HEK293 (cell line): ENCODE measurements at regions not wholly inside any gene's neighbourhood (a gene's known extent, or its start where the extent isn't known, plus 50 kb on each side); places are given as distances from the start of the nearest gene placed in this dataset.

Source experiments
- CTCF ChIA-PET: fragments of 350-600 bp; formaldehyde crosslinking; extraction: SDS; loops from one replicate; lab custom pipeline; 2021; ENCODE audit warnings: antibody characterized with exemption; lab: Yijun Ruan, JAX
- POLR2A ChIA-PET: fragments of 300-600 bp; formaldehyde crosslinking; extraction: SDS; loops from one replicate; lab custom pipeline; 2020; ENCODE audit warnings: antibody characterized with exemption, inconsistent platforms; lab: Yijun Ruan, JAX
- H3K27ac ChIP-seq: fragments of 200-500 bp; sonication (Bioruptor generic); 2 replicates; pipeline ENCODE4 v1.5.1; 2014; ENCODE audit warnings: low read depth, low read length, control low read depth, inconsistent platforms; ENCODE audit errors: extremely low read depth
- H3K36me3 ChIP-seq, 2 experiments: fragments of 200-500 bp in 1 of 2; sonication (Bioruptor generic) in 1 of 2; 1 replicate in 1 of 2; 2 replicates in 1 of 2; pipeline ENCODE4 v1.5.1; 2014 to 2017; ENCODE audit warnings: inconsistent platforms in 2 of 2, low read length in 2 of 2; ENCODE audit not compliant: control insufficient read depth in 2 of 2, insufficient read depth in 1 of 2
- H3K4me1 ChIP-seq: fragments of 200-500 bp; sonication (Bioruptor generic); 2 replicates; pipeline ENCODE4 v1.5.1; 2014; ENCODE audit warnings: mild to moderate bottlenecking, low read length, inconsistent platforms; ENCODE audit not compliant: control insufficient read depth, insufficient read depth
- H3K4me3 ChIP-seq: 2 replicates; pipeline ENCODE4 v1.5.1; 2011; ENCODE audit warnings: low read depth, mild to moderate bottlenecking, control low read depth, low read length, moderate library complexity
- H3K9me3 ChIP-seq: fragments of 200-500 bp; sonication (Bioruptor generic); 2 replicates; pipeline ENCODE4 v1.5.1; 2014; ENCODE audit warnings: low read depth, low read length, inconsistent platforms; ENCODE audit not compliant: control insufficient read depth, insufficient read depth
- ATF2 ChIP-seq: fragments of 450-650 bp; formaldehyde crosslinking; IDR thresholded peaks from 2 replicates; pipeline ENCODE4 v1.5.1; 2016; ENCODE audit warnings: missing biosample characterization, missing genetic modification characterization, low read depth
- GLIS1 ChIP-seq: fragments of 450-650 bp; formaldehyde crosslinking; IDR thresholded peaks from 2 replicates; pipeline ENCODE4 v1.5.1; 2016; ENCODE audit warnings: missing biosample characterization, missing genetic modification characterization
- HOXA7 ChIP-seq: sonication (generic); formaldehyde crosslinking; IDR thresholded peaks from 2 replicates; pipeline ENCODE4 v1.8.1; 2022; ENCODE audit warnings: missing genetic modification reagents, borderline replicate concordance
- HOXC10 ChIP-seq: sonication (generic); formaldehyde crosslinking; IDR thresholded peaks from 2 replicates; pipeline ENCODE4 v1.8.1; 2023; ENCODE audit warnings: mild to moderate bottlenecking, missing genetic modification reagents
- IKZF3 ChIP-seq: fragments of 450-650 bp; IDR thresholded peaks from 2 replicates; pipeline ENCODE4 v1.5.0; 2018; ENCODE audit warnings: missing biosample characterization, mild to moderate bottlenecking, missing genetic modification characterization, moderate library complexity
- PBX3 ChIP-seq: sonication (generic); formaldehyde crosslinking; IDR thresholded peaks from 2 replicates; pipeline ENCODE4 v1.8.1; 2022; ENCODE audit warnings: mild to moderate bottlenecking, moderate library complexity, missing genetic modification reagents
- PRDM2 ChIP-seq: fragments of 450-650 bp; formaldehyde crosslinking; IDR thresholded peaks from 2 replicates; pipeline ENCODE4 v1.5.1; 2016; ENCODE audit warnings: missing biosample characterization, missing genetic modification characterization, borderline replicate concordance
- SCRT2 ChIP-seq: fragments of 450-650 bp; formaldehyde crosslinking; IDR thresholded peaks from 2 replicates; pipeline ENCODE4 v1.5.1; 2016; ENCODE audit warnings: missing biosample characterization, missing genetic modification characterization
- ZFHX2 ChIP-seq: fragments of 450-650 bp; formaldehyde crosslinking; conservative IDR thresholded peaks from 2 replicates; pipeline ENCODE4 v1.5.1; 2016; ENCODE audit warnings: missing biosample characterization, missing genetic modification characterization
- ZNF155 ChIP-seq: fragments of 450-650 bp; formaldehyde crosslinking; IDR thresholded peaks from 2 replicates; pipeline ENCODE4 v1.5.1; 2016; ENCODE audit warnings: missing biosample characterization, missing genetic modification characterization
- ZNF2 ChIP-seq: fragments of 450-650 bp; formaldehyde crosslinking; IDR thresholded peaks from 2 replicates; pipeline ENCODE4 v1.5.1; 2016; ENCODE audit warnings: missing biosample characterization, missing genetic modification characterization
- ZNF221 ChIP-seq: fragments of 450-650 bp; formaldehyde crosslinking; IDR thresholded peaks from 2 replicates; pipeline ENCODE4 v1.5.1; 2017; ENCODE audit warnings: missing biosample characterization, missing genetic modification characterization, borderline replicate concordance
- ZNF248 ChIP-seq: fragments of 450-650 bp; formaldehyde crosslinking; IDR thresholded peaks from 2 replicates; pipeline ENCODE4 v1.5.1; 2017; ENCODE audit warnings: missing biosample characterization, missing genetic modification characterization
- ZNF280C ChIP-seq: fragments of 450-650 bp; formaldehyde crosslinking; IDR thresholded peaks from 2 replicates; pipeline ENCODE4 v1.5.1; 2016; ENCODE audit warnings: missing biosample characterization, missing genetic modification characterization
- ZNF311 ChIP-seq: fragments of 450-650 bp; formaldehyde crosslinking; IDR thresholded peaks from 2 replicates; pipeline ENCODE4 v1.5.1; 2017; ENCODE audit warnings: missing biosample characterization, missing genetic modification characterization, borderline replicate concordance
- ZNF354C ChIP-seq: fragments of 450-650 bp; formaldehyde crosslinking; IDR thresholded peaks from 2 replicates; pipeline ENCODE4 v1.5.1; 2016; ENCODE audit warnings: missing biosample characterization, missing genetic modification characterization, low read depth, borderline replicate concordance
- ZNF433 ChIP-seq: fragments of 450-650 bp; formaldehyde crosslinking; IDR thresholded peaks from 2 replicates; pipeline ENCODE4 v1.5.1; 2016; ENCODE audit warnings: missing biosample characterization, missing genetic modification characterization, low read depth
- ZNF501 ChIP-seq: fragments of 450-650 bp; formaldehyde crosslinking; IDR thresholded peaks from 2 replicates; pipeline ENCODE4 v1.5.1; 2016; ENCODE audit warnings: missing biosample characterization, missing genetic modification characterization
- ZNF513 ChIP-seq: fragments of 450-650 bp; IDR thresholded peaks from 2 replicates; pipeline ENCODE4 v1.5.1; 2018; ENCODE audit warnings: missing biosample characterization, missing genetic modification characterization
- ZNF561 ChIP-seq: fragments of 450-650 bp; IDR thresholded peaks from 2 replicates; pipeline ENCODE4 v1.5.1; 2018; ENCODE audit warnings: missing biosample characterization, missing genetic modification characterization, borderline replicate concordance
- ZNF692 ChIP-seq: fragments of 450-650 bp; formaldehyde crosslinking; IDR thresholded peaks from 2 replicates; pipeline ENCODE4 v1.5.1; 2016; ENCODE audit warnings: missing biosample characterization, missing genetic modification characterization
- ZNF707 ChIP-seq: fragments of 450-650 bp; formaldehyde crosslinking; IDR thresholded peaks from 2 replicates; pipeline ENCODE4 v1.5.1; 2016; ENCODE audit warnings: missing biosample characterization, missing genetic modification characterization
- ZSCAN23 ChIP-seq: fragments of 450-650 bp; formaldehyde crosslinking; IDR thresholded peaks from 2 replicates; pipeline ENCODE4 v1.5.1; 2016; ENCODE audit warnings: missing biosample characterization, missing genetic modification characterization

- POLR2A ChIA-PET = no interaction called here
- no peaks in the 10 kb centered on the region for H3K36me3 ChIP-seq
- CTCF ChIA-PET = interaction anchor here (0.7 kb wide), 1 partner anchor 65 kb away, joined by 3 read pairs; no protein-coding TSS in a partner anchor
- no peak overlapping the region for H3K27ac ChIP-seq
- no peak overlapping the region for H3K4me3 ChIP-seq
- TF ChIP-seq HOXC10 (CRISPR knock-in tag) (no peak), ZFHX2 (no peak), SCRT2 (tag by site-specific recombination) (no peak), ZNF692 (tag by site-specific recombination) (no peak), GLIS1 (tag by site-specific recombination) (no peak), ZNF311 (no peak), ZNF280C (tag by site-specific recombination) (no peak), ZSCAN23 (tag by site-specific recombination) (no peak), ZNF707 (tag by site-specific recombination) (no peak), ZNF2 (tag by site-specific recombination) (no peak), ZNF513 (no peak), ZNF221 (tag by site-specific recombination) (no peak), PRDM2 (tag by site-specific recombination) (no peak), ZNF501 (tag by site-specific recombination) (no peak), IKZF3 (no peak)
- H3K4me1 ChIP-seq = no peaks in the 10 kb centered on the region
- H3K9me3 ChIP-seq = no peaks in the 10 kb centered on the region
These were observed 96.5 kb downstream of the CYP26B1 start for GRCh38 chr2:72051204-72051603.

GRCh38 chr2:72050734-72051133 is 96.9 kb downstream of the CYP26B1 start:
- CTCF ChIA-PET = interaction anchor here (0.7 kb wide), 1 partner anchor 65 kb away, joined by 3 read pairs; no protein-coding TSS in a partner anchor
- Histone ChIP-seq H3K9me3 (no peaks in the 10 kb centered on the region), H3K36me3 (no peaks in the 10 kb centered on the region), H3K27ac (no peak overlapping the region), H3K4me3 (no peak overlapping the region), H3K4me1 (no peaks in the 10 kb centered on the region)
- POLR2A ChIA-PET = no interaction called here
- TF ChIP-seq ZNF433 (no peak), ZNF248 (tag by site-specific recombination) (no peak), PBX3 (CRISPR knock-in tag) (no peak), ZNF561 (tag by site-specific recombination) (no peak), ZNF155 (tag by site-specific recombination) (no peak), ZNF354C (tag by site-specific recombination) (no peak), ATF2 (no peak), HOXA7 (CRISPR knock-in tag) (no peak)
